Adrenal gland (tissue), 5 donors: ENCODE measurements at regions not wholly inside any gene's neighbourhood (a gene's known extent, or its start where the extent isn't known, plus 50 kb on each side); places are given as distances from the start of the nearest gene placed in this dataset.

ENCODE experiments used
- POLR2A ChIP-seq, 2 donors: fragments of 450-650 bp; IDR thresholded peaks; one replicate each; pipeline ENCODE4 v1.6.1; 2017; ENCODE audit warnings: antibody characterized with exemption in 2 of 2, mild to moderate bottlenecking in 2 of 2, moderate library complexity in 1 of 2
- TF ChIP-seq, protein P1 (sequence below), 6 experiments: fragments of 450-650 bp in 4 of 6; fragments of 200-600 bp in 2 of 6; sonication (generic) in 1 of 6; IDR thresholded peaks; 1 replicate in 5 of 6; 2 replicates in 1 of 6; pipeline versions ENCODE4 v1.5.1 to v1.8.0; 2016 to 2021; ENCODE audit warnings: antibody characterized with exemption in 6 of 6, mild to moderate bottlenecking in 2 of 6, moderate library complexity in 1 of 6
- donor health status: DM: no; HTN: no; CAD: no.

DNA sequence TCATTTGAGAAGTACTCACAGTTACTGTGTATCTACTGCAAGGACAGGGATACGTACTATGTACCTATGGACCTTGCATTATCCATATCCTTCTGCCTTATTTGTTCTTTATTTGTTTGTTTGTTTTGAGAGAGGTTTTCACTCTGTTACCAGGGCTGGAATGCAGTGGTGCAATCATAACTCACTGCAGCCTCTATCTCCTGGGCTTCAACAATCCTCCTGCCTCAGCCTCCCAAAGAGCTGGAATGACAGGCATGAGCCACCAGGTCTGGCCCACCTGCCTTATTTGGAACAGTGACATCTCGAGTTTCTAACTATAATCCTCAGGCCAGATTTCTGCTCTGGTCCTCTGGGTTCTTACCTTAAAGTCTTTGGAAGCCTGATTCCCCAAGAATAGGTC, 395.5 kb upstream of the PKN2 start:
- TF ChIP-seq, protein P1, sequence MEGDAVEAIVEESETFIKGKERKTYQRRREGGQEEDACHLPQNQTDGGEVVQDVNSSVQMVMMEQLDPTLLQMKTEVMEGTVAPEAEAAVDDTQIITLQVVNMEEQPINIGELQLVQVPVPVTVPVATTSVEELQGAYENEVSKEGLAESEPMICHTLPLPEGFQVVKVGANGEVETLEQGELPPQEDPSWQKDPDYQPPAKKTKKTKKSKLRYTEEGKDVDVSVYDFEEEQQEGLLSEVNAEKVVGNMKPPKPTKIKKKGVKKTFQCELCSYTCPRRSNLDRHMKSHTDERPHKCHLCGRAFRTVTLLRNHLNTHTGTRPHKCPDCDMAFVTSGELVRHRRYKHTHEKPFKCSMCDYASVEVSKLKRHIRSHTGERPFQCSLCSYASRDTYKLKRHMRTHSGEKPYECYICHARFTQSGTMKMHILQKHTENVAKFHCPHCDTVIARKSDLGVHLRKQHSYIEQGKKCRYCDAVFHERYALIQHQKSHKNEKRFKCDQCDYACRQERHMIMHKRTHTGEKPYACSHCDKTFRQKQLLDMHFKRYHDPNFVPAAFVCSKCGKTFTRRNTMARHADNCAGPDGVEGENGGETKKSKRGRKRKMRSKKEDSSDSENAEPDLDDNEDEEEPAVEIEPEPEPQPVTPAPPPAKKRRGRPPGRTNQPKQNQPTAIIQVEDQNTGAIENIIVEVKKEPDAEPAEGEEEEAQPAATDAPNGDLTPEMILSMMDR (IDR thresholded peaks at IDR 0.05): no peak
- no peak for TF ChIP-seq POLR2A (IDR thresholded peaks at IDR 0.05)
